GM12864 (cell line): ENCODE measurements at regions not wholly inside any gene's neighbourhood (a gene's known extent, or its start where the extent isn't known, plus 50 kb on each side); places are given as distances from the start of the nearest gene placed in this dataset.

Experiments used
- DNase-seq: peaks from one replicate; pipeline ENCODE4 v3.0.0-alpha.2; 2011; ENCODE audit warnings: low read depth
- H3K4me3 ChIP-seq: 2 replicates; pipeline ENCODE4 v1.5.1; 2011; ENCODE audit warnings: mild to moderate bottlenecking, low read depth, low read length, control low read depth
- TF ChIP-seq, protein P1 (sequence below): IDR thresholded peaks from 2 replicates; pipeline ENCODE4 v1.5.1; 2011; ENCODE audit warnings: low read depth, mild to moderate bottlenecking, moderate library complexity, low read length, control low read depth, inconsistent platforms; ENCODE audit errors: missing control alignments

DNA sequence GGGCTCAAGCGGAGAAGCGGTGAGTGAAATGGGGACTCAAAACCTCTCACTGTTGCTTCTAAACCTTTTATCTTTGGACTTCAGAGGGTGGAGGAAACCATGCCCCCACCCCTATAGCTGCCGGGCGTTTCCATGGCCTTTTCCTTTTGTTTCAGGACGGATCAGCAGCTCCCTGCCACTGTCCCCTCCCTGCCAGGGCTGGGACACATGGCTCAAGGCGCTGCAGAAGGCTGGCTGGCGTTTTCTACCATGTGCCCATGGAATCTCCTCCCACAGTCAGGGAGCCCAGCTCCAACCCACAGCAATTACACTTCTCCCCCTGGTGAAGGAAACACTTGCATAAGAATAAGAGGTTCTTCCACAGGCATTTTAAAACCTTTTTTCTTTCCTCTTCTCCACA lies 812.7 kb downstream of the PLA2G4A start:
- no peak overlapping the region for H3K4me3 ChIP-seq
- TF ChIP-seq, protein P1, sequence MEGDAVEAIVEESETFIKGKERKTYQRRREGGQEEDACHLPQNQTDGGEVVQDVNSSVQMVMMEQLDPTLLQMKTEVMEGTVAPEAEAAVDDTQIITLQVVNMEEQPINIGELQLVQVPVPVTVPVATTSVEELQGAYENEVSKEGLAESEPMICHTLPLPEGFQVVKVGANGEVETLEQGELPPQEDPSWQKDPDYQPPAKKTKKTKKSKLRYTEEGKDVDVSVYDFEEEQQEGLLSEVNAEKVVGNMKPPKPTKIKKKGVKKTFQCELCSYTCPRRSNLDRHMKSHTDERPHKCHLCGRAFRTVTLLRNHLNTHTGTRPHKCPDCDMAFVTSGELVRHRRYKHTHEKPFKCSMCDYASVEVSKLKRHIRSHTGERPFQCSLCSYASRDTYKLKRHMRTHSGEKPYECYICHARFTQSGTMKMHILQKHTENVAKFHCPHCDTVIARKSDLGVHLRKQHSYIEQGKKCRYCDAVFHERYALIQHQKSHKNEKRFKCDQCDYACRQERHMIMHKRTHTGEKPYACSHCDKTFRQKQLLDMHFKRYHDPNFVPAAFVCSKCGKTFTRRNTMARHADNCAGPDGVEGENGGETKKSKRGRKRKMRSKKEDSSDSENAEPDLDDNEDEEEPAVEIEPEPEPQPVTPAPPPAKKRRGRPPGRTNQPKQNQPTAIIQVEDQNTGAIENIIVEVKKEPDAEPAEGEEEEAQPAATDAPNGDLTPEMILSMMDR: no peak

DNA sequence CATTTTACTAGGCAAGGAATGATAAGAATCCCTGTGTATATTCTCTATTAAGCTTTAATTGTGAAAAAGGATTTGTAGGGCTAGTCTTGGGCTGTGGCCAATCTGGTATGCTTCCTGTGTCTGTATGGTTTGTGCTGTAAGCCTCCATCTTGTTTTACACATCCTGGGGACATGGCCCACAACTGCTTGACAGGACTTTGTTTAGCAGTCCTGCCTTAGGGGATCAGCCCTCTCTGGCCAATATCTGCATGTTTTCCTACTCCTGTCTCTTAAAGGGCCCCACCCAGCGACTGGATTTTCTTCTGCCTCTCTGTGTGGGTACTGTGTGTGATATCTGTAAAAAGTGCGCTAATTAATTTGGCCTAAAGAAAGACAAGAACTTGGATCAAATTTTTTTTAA lies 813.2 kb downstream of the PLA2G4A start:
- H3K4me3 ChIP-seq: no peak overlapping the region
- TF ChIP-seq, protein P1: no peak
- no peak for DNase-seq

More for the DNA sequence above, 812.7 kb downstream of the PLA2G4A start:
- no peak for DNase-seq

DNA sequence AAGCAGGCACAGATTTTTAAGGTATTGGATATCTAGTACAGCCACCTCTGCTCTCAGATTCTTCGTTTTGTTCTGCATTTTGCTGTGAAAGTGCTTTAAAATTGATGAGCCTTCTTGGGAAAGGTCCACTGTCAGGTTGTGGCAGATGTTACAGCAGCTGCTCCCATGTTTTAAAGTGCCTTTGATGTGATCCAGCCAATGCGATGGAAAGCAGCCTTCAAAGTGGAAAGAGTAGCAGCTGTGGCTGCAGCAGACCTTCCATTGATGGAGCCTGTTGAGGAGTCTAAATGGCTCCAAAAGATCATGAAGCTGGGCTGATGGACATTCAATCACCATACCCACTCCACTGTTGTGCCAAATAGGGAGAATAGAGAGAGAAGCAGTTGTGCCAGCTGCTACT lies 816.9 kb downstream of the PLA2G4A start:
- DNase-seq: no peak
- TF ChIP-seq, protein P1: no peak

DNA sequence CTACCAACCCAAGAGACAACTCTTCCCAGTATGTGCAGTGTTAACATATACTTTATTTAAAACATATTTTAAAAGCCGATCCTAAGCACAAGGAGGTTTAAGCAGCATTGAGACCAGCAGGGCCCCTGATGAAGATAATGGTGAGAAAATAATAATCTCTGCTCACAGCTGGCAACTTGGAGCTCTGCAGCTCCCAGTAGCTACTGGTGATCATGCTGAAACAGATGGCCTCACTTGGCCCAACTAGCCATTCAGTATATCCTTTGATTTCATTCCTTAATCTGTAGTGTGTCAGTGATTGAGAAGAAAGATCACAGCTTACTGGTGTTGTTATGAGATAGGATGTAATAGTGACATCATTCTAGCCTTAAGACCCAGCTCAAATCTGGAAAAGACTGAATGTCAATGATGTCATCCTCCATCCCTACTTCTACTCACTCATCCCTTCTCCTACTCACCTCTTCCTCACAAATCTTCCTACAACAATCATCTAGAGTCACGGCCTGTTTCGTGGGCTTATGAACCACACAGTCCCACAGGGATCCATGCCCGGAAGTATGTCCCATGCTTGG lies 817.9 kb downstream of the PLA2G4A start:
- H3K4me3 ChIP-seq: no peak overlapping the region
- DNase-seq: no peak
- TF ChIP-seq, protein P1: no peak

More for the DNA sequence above, 816.9 kb downstream of the PLA2G4A start:
- no peak overlapping the region for H3K4me3 ChIP-seq

DNA sequence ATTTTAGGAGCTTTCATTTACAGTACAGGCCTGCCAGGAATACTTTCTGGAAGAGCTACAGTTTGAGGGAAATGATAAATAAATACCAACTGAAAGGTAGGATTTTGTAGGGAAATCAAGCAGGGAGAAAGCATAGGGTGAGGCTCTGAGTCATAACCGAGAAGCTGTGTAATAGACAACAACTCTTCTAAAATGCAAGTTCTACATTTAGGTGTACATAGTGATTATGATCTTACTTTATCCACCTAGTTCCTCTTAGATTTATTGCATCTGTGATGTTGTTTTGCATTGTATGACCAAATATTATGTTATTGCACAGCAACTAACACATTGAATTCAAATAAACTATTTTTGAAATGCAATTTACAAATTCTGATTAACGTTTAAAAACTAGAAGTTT lies 819.3 kb downstream of the PLA2G4A start:
- H3K4me3 ChIP-seq: no peak overlapping the region
- no peak for DNase-seq
- TF ChIP-seq, protein P1: no peak

DNA sequence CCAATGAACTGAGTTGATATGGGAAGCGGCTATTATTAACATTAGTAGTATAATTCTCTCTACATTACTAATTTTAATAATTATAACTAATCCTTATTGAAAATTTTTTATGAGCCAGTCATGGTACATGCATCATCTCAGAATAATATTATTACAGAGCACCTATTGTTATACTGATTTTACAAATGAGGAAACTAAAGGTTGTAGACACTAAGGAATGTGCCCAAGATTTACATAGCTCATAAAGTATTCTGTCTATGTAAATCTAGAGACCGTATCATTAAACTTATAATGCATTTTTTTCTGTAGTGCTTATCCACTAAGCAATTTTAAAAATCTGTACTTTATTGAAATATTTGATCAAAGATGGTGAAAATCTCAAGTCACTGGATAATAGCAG lies 825.9 kb downstream of the PLA2G4A start:
- TF ChIP-seq, protein P1: no peak
- DNase-seq: no peak
- no peak overlapping the region for H3K4me3 ChIP-seq

DNA sequence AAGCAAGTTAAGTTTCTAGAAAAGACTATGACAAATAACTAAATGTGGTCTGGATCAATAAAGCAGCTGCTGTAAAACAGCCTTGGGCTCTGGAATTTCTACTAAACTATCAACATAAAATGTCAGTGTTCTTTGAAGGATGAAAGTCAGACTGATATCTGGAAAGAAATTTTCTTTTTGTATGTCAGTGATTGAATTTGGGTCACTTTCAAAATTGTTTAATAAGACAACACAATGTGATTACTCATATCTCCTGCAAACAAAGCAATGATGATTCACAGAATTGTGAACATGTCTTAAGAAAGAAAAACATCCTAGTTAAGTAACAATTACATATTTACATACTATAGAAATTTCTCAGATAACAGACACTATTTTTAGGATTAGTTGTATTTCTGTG lies 826.4 kb downstream of the PLA2G4A start:
- no peak for DNase-seq
- H3K4me3 ChIP-seq: no peak overlapping the region
- TF ChIP-seq, protein P1: no peak
